Keratinocyte (primary cell): ENCODE measurements at regions not wholly inside any gene's neighbourhood (a gene's known extent, or its start where the extent isn't known, plus 50 kb on each side); places are given as distances from the start of the nearest gene placed in this dataset.

Source experiments
- CTCF ChIP-seq, 3 experiments: IDR thresholded peaks in 1 of 3; conservative IDR thresholded peaks in 1 of 3; optimal IDR thresholded peaks in 1 of 3; 2 replicates in 2 of 3; 3 replicates in 1 of 3; pipeline versions ENCODE3 to v1.5.1; 2011; ENCODE audit warnings: low read length in 3 of 3, mild to moderate bottlenecking in 3 of 3, moderate library complexity in 2 of 3, control low read depth in 1 of 3, inconsistent platforms in 1 of 3; ENCODE audit not compliant: insufficient read depth in 2 of 3; ENCODE audit errors: extremely low read depth in 1 of 3
- EZH2 ChIP-seq: IDR thresholded peaks from one replicate; pipeline ENCODE4 v1.6.1; 2012; ENCODE audit warnings: inconsistent platforms, mild to moderate bottlenecking, low read length, moderate library complexity

GRCh38 chr5:23445573-23445972 is 61.8 kb upstream of the PRDM9 start:
- no peak for TF ChIP-seq EZH2
- TF ChIP-seq CTCF (optimal IDR thresholded peaks at IDR 0.05 in 1 of 3, IDR thresholded peaks at IDR 0.05 in 1 of 3, conservative IDR thresholded peaks at IDR 0.05 in 1 of 3; ENCODE audit: extremely low read depth in 1 of 3, insufficient read depth in 2 of 3, low read length in 3 of 3), result no peak
